HG02884 (cell line): ENCODE measurements at regions not wholly inside any gene's neighbourhood (a gene's known extent, or its start where the extent isn't known, plus 50 kb on each side); places are given as distances from the start of the nearest gene placed in this dataset.

Source experiments
- ATAC-seq: cut with Tn5 transposase; IDR thresholded peaks from one replicate; pipeline ENCODE4 v1.9.1; 2021; ENCODE audit warnings: mild to moderate bottlenecking, moderate library complexity; ENCODE audit not compliant: unreplicated experiment

GRCh38 chr4:132991111-132991510 lies 158.0 kb upstream of the PCDH10 start:
- ATAC-seq: no peak

- ATAC-seq: no peak
These were observed 156.4 kb upstream of the PCDH10 start for GRCh38 chr4:132992686-132993085.

GRCh38 chr4:132998585-132999230 lies 150.4 kb upstream of the PCDH10 start:
- no peak for ATAC-seq

- ATAC-seq: no peak
These were observed 149.1 kb upstream of the PCDH10 start for GRCh38 chr4:133000012-133000411.

GRCh38 chr4:133003169-133003568 lies 145.9 kb upstream of the PCDH10 start:
- no peak for ATAC-seq

GRCh38 chr4:133014473-133015135 lies 134.5 kb upstream of the PCDH10 start:
- no peak for ATAC-seq

- ATAC-seq: no peak
These were observed 103.8 kb upstream of the PCDH10 start for GRCh38 chr4:133045288-133045687.

- ATAC-seq: no peak
These were observed 102.9 kb upstream of the PCDH10 start for GRCh38 chr4:133046156-133046555.

GRCh38 chr4:133058701-133059100 lies 90.4 kb upstream of the PCDH10 start:
- ATAC-seq: no peak

GRCh38 chr4:133059117-133059516 lies 90.0 kb upstream of the PCDH10 start:
- ATAC-seq: no peak

GRCh38 chr4:133062851-133063250 lies 86.2 kb upstream of the PCDH10 start:
- no peak for ATAC-seq

GRCh38 chr4:133068083-133068482 lies 81.0 kb upstream of the PCDH10 start:
- no peak for ATAC-seq

GRCh38 chr4:133081246-133081645 lies 67.8 kb upstream of the PCDH10 start:
- no peak for ATAC-seq

- ATAC-seq: no peak
These were observed 64.7 kb upstream of the PCDH10 start for GRCh38 chr4:133084421-133084820.

- ATAC-seq: no peak
These were observed 53.5 kb upstream of the PCDH10 start for GRCh38 chr4:133095591-133095990.

GRCh38 chr4:133096972-133097371 lies 52.1 kb upstream of the PCDH10 start:
- no peak for ATAC-seq
